ENCODE measurements at regions not wholly inside any gene's neighbourhood (a gene's known extent, or its start where the extent isn't known, plus 50 kb on each side); places are given as distances from the start of the nearest gene placed in this dataset.
"Not testable (repeated sequence)": the region's sequence is repeated elsewhere in the genome, so short reads cannot be mapped to it uniquely, and the experiment has no call there.

- no peak for DNase-seq
Observed at GRCh38 chr12:19572920-19573558, 133.7 kb downstream of the AEBP2 start.

- no peak for DNase-seq
Observed at GRCh38 chr12:19573866-19574265, 134.6 kb downstream of the AEBP2 start.

GRCh38 chr12:19574601-19575000 lies 135.3 kb downstream of the AEBP2 start:
- no peak for DNase-seq

- DNase-seq: peak; percentile 21
Observed at GRCh38 chr12:19575337-19576243, 136.3 kb downstream of the AEBP2 start.

DNA sequence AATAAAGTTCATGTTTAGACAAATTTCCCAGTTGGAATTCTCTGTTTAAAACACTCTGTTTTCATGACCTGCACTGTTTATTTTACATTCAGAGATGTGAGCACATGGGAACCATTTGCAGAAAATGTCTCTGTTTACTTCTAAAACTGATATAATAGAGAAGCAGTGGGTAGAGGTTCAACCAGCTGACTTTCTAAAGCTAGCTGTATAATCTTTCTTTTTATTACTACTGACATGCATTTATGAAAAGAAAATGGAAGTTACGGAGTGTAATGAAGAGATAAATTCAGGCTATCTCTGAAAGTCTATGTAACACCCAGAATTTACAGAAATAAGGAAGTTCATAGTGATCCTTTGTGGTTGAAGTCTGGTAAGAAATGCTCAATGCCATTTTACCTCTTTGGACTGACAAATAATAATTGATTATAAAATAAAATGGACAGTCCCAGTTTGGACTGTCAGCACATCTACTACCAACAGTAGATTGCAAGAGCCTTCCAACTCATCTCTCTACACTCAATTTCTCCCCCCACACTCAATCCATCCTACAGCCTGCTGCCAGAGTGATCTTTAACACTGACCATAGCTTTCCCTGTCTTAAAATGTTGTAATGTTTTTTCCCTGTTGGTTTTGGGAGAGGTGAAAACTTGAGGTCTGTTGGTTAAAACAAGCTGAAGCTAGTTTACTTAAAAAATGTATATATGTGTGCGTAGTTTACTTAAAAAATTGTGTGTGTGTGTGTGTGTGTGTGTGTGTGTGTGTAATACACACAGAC lies 137.4 kb downstream of the AEBP2 start:
- no peak for DNase-seq

- DNase-seq: no peak
Observed at GRCh38 chr12:19577281-19577530, 137.9 kb downstream of the AEBP2 start.

DNA sequence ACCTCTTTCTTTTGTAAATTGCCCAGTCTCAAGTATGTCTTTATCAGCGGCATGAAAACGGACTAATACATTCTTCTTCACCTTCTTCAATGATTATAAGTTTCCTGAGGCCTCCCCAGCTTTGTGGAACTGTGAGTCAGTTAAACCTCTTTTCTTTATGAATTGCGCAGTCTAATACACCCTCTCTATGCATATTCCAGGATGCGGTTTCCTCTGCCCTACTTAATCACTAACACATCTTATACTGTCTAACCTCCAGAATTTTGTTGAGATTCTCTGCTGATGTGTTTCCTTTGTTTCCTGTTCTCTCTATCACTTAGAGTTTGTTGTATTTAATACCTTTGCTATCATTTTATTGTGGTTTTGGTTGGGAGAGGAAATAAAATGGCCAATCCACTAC lies 145.4 kb downstream of the AEBP2 start:
- DNase-seq: no peak

DNA sequence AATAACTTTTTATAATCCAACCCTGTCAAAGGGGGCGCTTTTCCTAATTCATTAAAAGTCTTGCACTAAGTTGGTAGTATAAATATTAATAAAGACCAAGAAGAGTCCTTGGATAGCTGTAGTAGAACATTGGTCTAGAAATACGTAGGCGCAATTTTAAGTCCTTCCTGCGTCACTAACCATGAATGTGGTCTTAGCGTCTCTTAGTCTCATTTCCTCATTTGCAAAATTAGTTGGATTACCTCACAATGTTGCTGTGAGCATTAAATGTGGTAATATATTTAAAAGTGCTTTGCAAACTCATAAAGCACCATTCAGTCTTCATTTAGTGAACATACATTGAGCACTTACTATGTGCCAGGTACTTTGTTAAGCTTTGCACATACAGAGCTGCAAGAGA lies 149.7 kb downstream of the AEBP2 start:
- no peak for DNase-seq

GRCh38 chr12:19591951-19592350 lies 152.7 kb downstream of the AEBP2 start:
- DNase-seq: no peak

GRCh38 chr12:19596434-19597166 lies 157.3 kb downstream of the AEBP2 start:
- no peak for DNase-seq

DNA sequence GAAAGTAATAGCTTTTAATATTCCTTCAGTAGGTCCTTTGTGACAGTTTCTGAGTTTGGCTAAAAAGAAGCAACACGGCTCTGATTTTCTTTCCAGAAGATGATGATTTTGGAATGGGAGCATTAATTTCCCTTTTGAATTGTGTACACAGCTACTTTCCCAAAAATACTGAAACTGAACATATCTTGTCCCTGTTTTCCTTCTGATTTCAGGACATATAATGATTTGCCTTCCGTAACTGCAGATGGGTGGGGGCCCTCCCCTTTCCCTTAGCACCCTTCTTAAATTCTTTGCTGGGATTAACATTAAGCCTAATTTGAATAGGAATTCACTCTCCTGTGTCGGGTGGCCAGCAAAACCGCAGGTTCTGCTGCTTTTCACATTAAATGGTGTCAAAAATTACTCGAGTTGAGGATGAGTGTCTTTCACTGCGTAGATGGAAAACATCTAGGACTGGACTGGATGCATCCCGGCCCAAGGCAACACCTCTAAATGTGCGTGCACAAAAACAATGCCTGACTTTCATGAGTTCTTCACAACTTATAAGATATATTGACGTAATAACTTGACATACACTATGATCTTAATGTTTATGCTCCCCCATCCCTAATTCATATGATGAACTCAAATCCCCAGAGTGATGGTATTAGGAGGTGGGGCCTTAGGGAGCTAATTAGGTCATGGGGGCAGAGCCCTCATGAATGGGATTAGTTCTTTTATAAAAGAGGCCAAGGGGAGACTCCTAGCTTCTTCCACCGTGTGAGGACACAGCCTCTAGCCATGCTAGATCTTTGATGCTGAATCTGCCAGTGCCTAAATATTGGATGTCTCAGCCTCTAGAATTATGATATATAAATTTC lies 158.1 kb downstream of the AEBP2 start:
- DNase-seq: no peak

GRCh38 chr12:19605720-19606119 lies 166.4 kb downstream of the AEBP2 start:
- no peak for DNase-seq

DNA sequence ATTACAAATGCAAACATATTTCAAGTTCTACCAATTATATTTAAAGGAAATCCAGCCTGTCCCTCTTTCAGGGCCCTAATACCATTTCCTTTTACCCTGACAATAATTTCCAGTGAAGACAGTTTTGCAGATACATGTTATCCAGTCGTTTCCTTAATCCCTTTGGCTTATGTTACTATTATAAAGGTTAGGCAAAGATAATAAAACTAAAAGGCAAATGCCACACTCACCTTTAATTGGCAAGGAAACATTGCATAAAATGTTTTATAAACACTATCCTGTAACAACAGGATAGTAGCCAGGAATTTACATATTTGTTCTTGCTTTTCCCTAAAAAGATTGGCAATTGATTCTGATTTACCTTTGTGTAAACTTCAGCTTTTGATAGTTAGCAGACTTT lies 168.7 kb downstream of the AEBP2 start:
- DNase-seq: no peak

DNA sequence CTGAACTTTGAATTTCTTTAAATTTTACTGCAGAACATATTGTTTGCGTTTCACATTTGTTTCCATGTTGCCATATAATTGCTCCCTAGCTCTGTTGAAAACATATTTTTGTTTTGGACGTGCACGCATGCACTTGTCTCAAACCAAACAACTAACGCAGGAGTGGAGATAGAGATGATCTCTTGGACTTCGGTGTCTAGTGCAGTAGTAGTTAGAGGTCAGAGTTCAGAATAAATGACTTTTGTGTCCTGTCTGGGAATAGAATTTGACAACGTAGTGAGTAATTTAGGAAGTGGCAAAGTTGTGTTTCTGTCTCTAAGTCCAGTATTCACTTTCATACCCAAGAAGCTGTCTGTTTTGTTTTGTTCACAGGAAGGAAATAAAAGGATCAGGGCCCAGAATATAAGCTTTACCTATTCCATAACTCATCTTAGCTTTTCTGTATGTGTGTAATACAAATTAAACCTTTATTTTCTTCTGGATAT lies 173.8 kb downstream of the AEBP2 start:
- no peak for DNase-seq

DNA sequence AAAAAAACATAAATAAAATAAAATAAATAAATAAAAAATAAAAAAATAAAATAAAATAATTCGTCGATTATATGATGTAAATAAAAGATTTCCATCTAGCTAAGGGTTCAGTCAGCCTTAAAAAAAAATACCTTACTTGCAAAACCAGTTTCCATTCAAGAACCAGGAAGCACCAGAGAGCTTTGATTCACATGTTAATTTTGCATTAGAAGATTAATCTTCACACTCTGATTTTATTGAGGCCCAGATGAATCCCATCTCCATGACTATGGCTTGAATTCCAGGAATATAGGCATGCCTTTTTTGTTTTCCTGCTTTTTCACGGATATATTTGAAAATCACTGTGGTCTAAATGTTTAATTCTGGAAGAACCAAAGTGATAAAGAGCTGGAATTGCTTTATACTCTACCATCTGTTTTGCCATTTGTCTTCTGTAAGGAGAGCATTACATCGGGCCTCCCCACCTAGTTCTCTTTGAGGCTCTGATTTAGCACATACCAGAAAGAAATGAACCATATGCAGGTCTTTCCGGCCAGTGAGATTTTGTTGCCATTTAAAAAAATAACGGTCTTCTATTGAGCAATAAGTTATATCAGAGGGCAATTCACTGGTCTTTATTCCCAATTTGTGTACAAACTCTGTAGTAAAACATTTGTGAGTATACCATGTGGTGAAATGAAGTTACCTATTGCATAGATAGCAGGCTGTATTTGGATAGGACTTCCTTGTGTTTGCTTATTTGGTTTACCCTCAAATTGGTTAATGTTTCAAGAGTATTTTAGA lies 175.5 kb downstream of the AEBP2 start:
- no peak for DNase-seq

GRCh38 chr12:19615384-19615725 lies 176.1 kb downstream of the AEBP2 start:
- no peak for DNase-seq

DNA sequence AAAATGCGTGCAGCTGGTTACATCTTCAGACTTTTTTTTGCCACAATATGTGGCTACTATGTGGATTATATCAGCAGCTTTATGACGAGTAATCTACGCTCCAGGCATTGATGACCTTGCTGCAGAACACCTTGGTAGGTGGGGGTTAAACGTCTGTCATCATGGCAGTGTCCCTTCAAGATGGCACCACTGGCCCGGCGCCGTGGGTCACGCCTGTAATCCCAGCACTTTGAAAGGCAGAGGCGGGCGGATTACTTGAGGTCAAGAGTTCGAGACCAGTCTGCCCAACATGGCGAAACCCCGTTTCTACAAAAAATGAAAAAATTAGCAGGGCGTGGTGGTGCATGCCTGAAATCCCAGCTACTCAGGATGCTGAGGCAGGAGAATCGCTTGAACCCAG lies 177.5 kb downstream of the AEBP2 start:
- no peak for DNase-seq

DNA sequence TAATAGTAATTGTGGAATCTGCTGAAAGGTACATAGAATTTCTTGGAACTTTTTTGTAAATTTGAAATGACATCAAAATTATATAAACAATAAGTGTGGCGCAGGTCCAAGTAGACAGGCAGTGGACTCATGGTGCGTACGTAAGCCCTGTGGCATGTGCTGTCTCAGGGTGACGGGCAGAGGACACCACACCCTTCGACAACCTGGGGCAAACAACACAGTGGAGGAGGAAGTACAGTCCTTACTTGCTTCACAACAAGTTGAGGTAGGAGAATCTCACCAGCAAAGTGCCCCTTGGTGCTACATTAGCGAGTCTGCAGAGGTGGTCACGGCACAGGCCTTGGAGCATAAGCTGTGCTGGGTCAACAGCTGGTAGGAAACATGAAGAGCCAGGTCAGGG lies 180.9 kb downstream of the AEBP2 start:
- no peak for DNase-seq

- no peak for DNase-seq
Observed at GRCh38 chr12:19623751-19624399, 184.6 kb downstream of the AEBP2 start.

- no peak for DNase-seq
Observed at GRCh38 chr12:19624491-19624890, 185.2 kb downstream of the AEBP2 start.

- not testable (repeated sequence) for DNase-seq
Observed at GRCh38 chr12:19625551-19625950, 186.3 kb downstream of the AEBP2 start.
